ENCODE measurements at regions not wholly inside any gene's neighbourhood (a gene's known extent, or its start where the extent isn't known, plus 50 kb on each side); places are given as distances from the start of the nearest gene placed in this dataset.
A peak's percentile ranks its signal among the peaks of the same experiment; 100 is the strongest.

- Histone ChIP-seq H3K27ac (ENCODE audit: low read length) (no peak overlapping the region), H3K9me3 (ENCODE audit: control insufficient read depth, insufficient read depth, low read length) (no peaks in the 10 kb centered on the region), H3K4me1 (ENCODE audit: control insufficient read depth, insufficient read depth, low read length) (0 out of 2 replicates have a peak, but pooled peaks cover 3% of the 10 kb centered on the region), H3K4me3 (ENCODE audit: low read length) (no peak overlapping the region), H3K27me3 (ENCODE audit: control insufficient read depth, insufficient read depth, low read length) (no peaks in the 10 kb centered on the region), H3K36me3 (ENCODE audit: control insufficient read depth, insufficient read depth, low read length) (no peaks in the 10 kb centered on the region)
- WGBS (ENCODE audit: insufficient coverage, insufficient read length), result no CpG with 5 or more reads among the region's 7 CpGs
- DNase-seq (ENCODE audit: low read depth, low spot score), result no peak
Observed at GRCh38 chr6:134846031-134846430, 103.9 kb downstream of the ALDH8A1 start.

GRCh38 chr6:134844120-134844519 is 105.8 kb downstream of the ALDH8A1 start:
- H3K9me3 ChIP-seq (ENCODE audit: control insufficient read depth, insufficient read depth, low read length), result no peaks in the 10 kb centered on the region
- no peak overlapping the region for H3K27ac ChIP-seq (ENCODE audit: low read length)
- DNase-seq (ENCODE audit: low read depth, low spot score), result no peak
- no peak overlapping the region for H3K4me3 ChIP-seq (ENCODE audit: low read length)
- no peaks in the 10 kb centered on the region for H3K36me3 ChIP-seq (ENCODE audit: control insufficient read depth, insufficient read depth, low read length)
- WGBS (ENCODE audit: insufficient coverage, insufficient read length), result no CpG with 5 or more reads among the region's 2 CpGs
- H3K27me3 ChIP-seq (ENCODE audit: control insufficient read depth, insufficient read depth, low read length), result no peaks in the 10 kb centered on the region
- no peaks in the 10 kb centered on the region for H3K4me1 ChIP-seq (ENCODE audit: control insufficient read depth, insufficient read depth, low read length)

- Histone ChIP-seq H3K4me3 (ENCODE audit: low read length) (no peak overlapping the region), H3K4me1 (ENCODE audit: control insufficient read depth, insufficient read depth, low read length) (no peaks in the 10 kb centered on the region), H3K27me3 (ENCODE audit: control insufficient read depth, insufficient read depth, low read length) (no peaks in the 10 kb centered on the region), H3K36me3 (ENCODE audit: control insufficient read depth, insufficient read depth, low read length) (no peaks in the 10 kb centered on the region), H3K9me3 (ENCODE audit: control insufficient read depth, insufficient read depth, low read length) (no peaks in the 10 kb centered on the region), H3K27ac (ENCODE audit: low read length) (no peak overlapping the region)
- WGBS (ENCODE audit: insufficient coverage, insufficient read length), result no CpG with 5 or more reads among the region's 7 CpGs
- no peak for DNase-seq (ENCODE audit: low read depth, low spot score)
Observed at GRCh38 chr6:134840086-134840867, 109.6 kb downstream of the ALDH8A1 start.

- Histone ChIP-seq H3K27ac (ENCODE audit: low read length) (no peak overlapping the region), H3K36me3 (ENCODE audit: control insufficient read depth, insufficient read depth, low read length) (no peaks in the 10 kb centered on the region), H3K4me1 (ENCODE audit: control insufficient read depth, insufficient read depth, low read length) (no peaks in the 10 kb centered on the region), H3K27me3 (ENCODE audit: control insufficient read depth, insufficient read depth, low read length) (no peaks in the 10 kb centered on the region), H3K9me3 (ENCODE audit: control insufficient read depth, insufficient read depth, low read length) (no peaks in the 10 kb centered on the region), H3K4me3 (ENCODE audit: low read length) (no peak overlapping the region)
- WGBS (ENCODE audit: insufficient coverage, insufficient read length), result no CpG with 5 or more reads among the region's 2 CpGs
- DNase-seq (ENCODE audit: low read depth, low spot score), result no peak
Observed at GRCh38 chr6:134835993-134836392, 113.9 kb downstream of the ALDH8A1 start.

- no peak for DNase-seq (ENCODE audit: low read depth, low spot score)
- no CpG with 5 or more reads among the region's 2 CpGs for WGBS (ENCODE audit: insufficient coverage, insufficient read length)
- Histone ChIP-seq H3K27ac (ENCODE audit: low read length) (no peak overlapping the region), H3K36me3 (ENCODE audit: control insufficient read depth, insufficient read depth, low read length) (no peaks in the 10 kb centered on the region), H3K4me3 (ENCODE audit: low read length) (no peak overlapping the region), H3K9me3 (ENCODE audit: control insufficient read depth, insufficient read depth, low read length) (no peaks in the 10 kb centered on the region), H3K4me1 (ENCODE audit: control insufficient read depth, insufficient read depth, low read length) (no peaks in the 10 kb centered on the region), H3K27me3 (ENCODE audit: control insufficient read depth, insufficient read depth, low read length) (no peaks in the 10 kb centered on the region)
Observed at GRCh38 chr6:134830940-134831339, 119.0 kb downstream of the ALDH8A1 start.

GRCh38 chr6:134830194-134830593 is 119.7 kb downstream of the ALDH8A1 start:
- Histone ChIP-seq H3K4me1 (ENCODE audit: control insufficient read depth, insufficient read depth, low read length) (no peaks in the 10 kb centered on the region), H3K4me3 (ENCODE audit: low read length) (no peak overlapping the region), H3K27ac (ENCODE audit: low read length) (no peak overlapping the region), H3K9me3 (ENCODE audit: control insufficient read depth, insufficient read depth, low read length) (no peaks in the 10 kb centered on the region), H3K36me3 (ENCODE audit: control insufficient read depth, insufficient read depth, low read length) (no peaks in the 10 kb centered on the region), H3K27me3 (ENCODE audit: control insufficient read depth, insufficient read depth, low read length) (no peaks in the 10 kb centered on the region)
- WGBS (ENCODE audit: insufficient coverage, insufficient read length), result no CpG with 5 or more reads among the region's 4 CpGs
- no peak for DNase-seq (ENCODE audit: low read depth, low spot score)

GRCh38 chr6:134828641-134829040 is 121.3 kb downstream of the ALDH8A1 start:
- no CpG with 5 or more reads among the region's 5 CpGs for WGBS (ENCODE audit: insufficient coverage, insufficient read length)

GRCh38 chr6:134826889-134827737 is 122.8 kb downstream of the ALDH8A1 start:
- WGBS (ENCODE audit: insufficient coverage, insufficient read length), result no CpG with 5 or more reads among the region's 3 CpGs
- DNase-seq (ENCODE audit: low read depth, low spot score), result no peak
- H3K36me3 ChIP-seq (ENCODE audit: control insufficient read depth, insufficient read depth, low read length), result no peaks in the 10 kb centered on the region
- H3K4me3 ChIP-seq (ENCODE audit: low read length), result no peak overlapping the region
- no peak overlapping the region for H3K27ac ChIP-seq (ENCODE audit: low read length)
- H3K9me3 ChIP-seq (ENCODE audit: control insufficient read depth, insufficient read depth, low read length), result no peaks in the 10 kb centered on the region; the same call in 1 of the 2 replicates
- H3K4me1 ChIP-seq (ENCODE audit: control insufficient read depth, insufficient read depth, low read length), result no peaks in the 10 kb centered on the region
- H3K27me3 ChIP-seq (ENCODE audit: control insufficient read depth, insufficient read depth, low read length), result no peaks in the 10 kb centered on the region

More at GRCh38 chr6:134828641-134829040, 121.3 kb downstream of the ALDH8A1 start:
- no peaks in the 10 kb centered on the region for H3K36me3 ChIP-seq (ENCODE audit: control insufficient read depth, insufficient read depth, low read length)
- H3K27ac ChIP-seq (ENCODE audit: low read length), result no peak overlapping the region
- no peak overlapping the region for H3K4me3 ChIP-seq (ENCODE audit: low read length)
- H3K4me1 ChIP-seq (ENCODE audit: control insufficient read depth, insufficient read depth, low read length), result no peaks in the 10 kb centered on the region
- no peaks in the 10 kb centered on the region; the same call in 1 of the 2 replicates for H3K9me3 ChIP-seq (ENCODE audit: control insufficient read depth, insufficient read depth, low read length)
- no peak for DNase-seq (ENCODE audit: low read depth, low spot score)
- no peaks in the 10 kb centered on the region for H3K27me3 ChIP-seq (ENCODE audit: control insufficient read depth, insufficient read depth, low read length)

- Histone ChIP-seq H3K9me3 (ENCODE audit: control insufficient read depth, insufficient read depth, low read length) (no peaks in the 10 kb centered on the region; the same call in 1 of the 2 replicates), H3K4me1 (ENCODE audit: control insufficient read depth, insufficient read depth, low read length) (no peaks in the 10 kb centered on the region), H3K36me3 (ENCODE audit: control insufficient read depth, insufficient read depth, low read length) (no peaks in the 10 kb centered on the region), H3K4me3 (ENCODE audit: low read length) (no peak overlapping the region), H3K27me3 (ENCODE audit: control insufficient read depth, insufficient read depth, low read length) (no peaks in the 10 kb centered on the region), H3K27ac (ENCODE audit: low read length) (no peak overlapping the region)
- DNase-seq (ENCODE audit: low read depth, low spot score), result no peak
- no CpG with 5 or more reads among the region's 2 CpGs for WGBS (ENCODE audit: insufficient coverage, insufficient read length)
Observed at GRCh38 chr6:134823710-134824034, 126.2 kb downstream of the ALDH8A1 start.

GRCh38 chr6:134822920-134823709 is 126.8 kb downstream of the ALDH8A1 start:
- Histone ChIP-seq H3K9me3 (ENCODE audit: control insufficient read depth, insufficient read depth, low read length) (no peaks in the 10 kb centered on the region; the same call in 1 of the 2 replicates), H3K36me3 (ENCODE audit: control insufficient read depth, insufficient read depth, low read length) (no peaks in the 10 kb centered on the region), H3K27ac (ENCODE audit: low read length) (no peak overlapping the region), H3K4me1 (ENCODE audit: control insufficient read depth, insufficient read depth, low read length) (no peaks in the 10 kb centered on the region), H3K4me3 (ENCODE audit: low read length) (no peak overlapping the region), H3K27me3 (ENCODE audit: control insufficient read depth, insufficient read depth, low read length) (no peaks in the 10 kb centered on the region)
- no CpG with 5 or more reads among the region's 10 CpGs for WGBS (ENCODE audit: insufficient coverage, insufficient read length)
- peak; percentile 81 for DNase-seq (ENCODE audit: low read depth, low spot score)

Measured in iPS DF 6.9 (cell line).